OCI-LY1 (cell line): ENCODE measurements at regions not wholly inside any gene's neighbourhood (a gene's known extent, or its start where the extent isn't known, plus 50 kb on each side); places are given as distances from the start of the nearest gene placed in this dataset.

Experiments
- H2AFZ ChIP-seq: fragments of 200-600 bp; sonication (generic), shearing (Covaris generic); 2 replicates; pipeline ENCODE4 v1.6.0; 2014; ENCODE audit warnings: antibody characterized with exemption, mild to moderate bottlenecking, low read length
- H3F3A ChIP-seq: fragments of 200-600 bp; sonication (generic), shearing (Covaris generic); 2 replicates; pipeline ENCODE4 v1.6.0; 2014; ENCODE audit warnings: mild to moderate bottlenecking, antibody characterized with exemption, low read length, moderate library complexity; ENCODE audit not compliant: insufficient read depth
- H3K27ac ChIP-seq: fragments of 200-600 bp; sonication (generic); 2 replicates; pipeline ENCODE4 v1.5.1; 2014; ENCODE audit warnings: low read length, mixed run types, mild to moderate bottlenecking, low read depth; ENCODE audit not compliant: poor library complexity, severe bottlenecking
- H3K27me3 ChIP-seq: fragments of 200-600 bp; sonication (generic); 2 replicates; pipeline ENCODE4 v1.6.0; 2014; ENCODE audit warnings: antibody characterized with exemption, mild to moderate bottlenecking, low read length, moderate library complexity; ENCODE audit not compliant: insufficient read depth
- H3K36me3 ChIP-seq: fragments of 200-600 bp; sonication (generic); 2 replicates; pipeline ENCODE4 v1.6.1; 2014; ENCODE audit warnings: mild to moderate bottlenecking, antibody characterized with exemption, low read length, moderate library complexity, mixed read lengths; ENCODE audit not compliant: insufficient read depth
- H3K4me1 ChIP-seq: fragments of 200-600 bp; sonication (generic); 2 replicates; pipeline ENCODE4 v1.5.1; 2014; ENCODE audit warnings: mild to moderate bottlenecking, low read length, moderate library complexity; ENCODE audit not compliant: insufficient read depth, severe bottlenecking
- H3K4me2 ChIP-seq: fragments of 200-600 bp; sonication (generic), shearing (Covaris generic); 2 replicates; pipeline ENCODE4 v1.6.1; 2014; ENCODE audit warnings: low read length
- H3K4me3 ChIP-seq: fragments of 200-600 bp; sonication (generic); 2 replicates; pipeline ENCODE4 v1.5.1; 2014; ENCODE audit warnings: low read length, low read depth, mild to moderate bottlenecking, mixed read lengths; ENCODE audit not compliant: poor library complexity, severe bottlenecking
- H3K79me2 ChIP-seq: fragments of 200-600 bp; shearing (Covaris generic); 2 replicates; pipeline ENCODE4 v1.6.1; 2016; ENCODE audit warnings: mixed run types, low read length, mixed read lengths; ENCODE audit not compliant: insufficient read depth
- H3K9ac ChIP-seq: fragments of 200-600 bp; sonication (generic), shearing (Covaris generic); 2 replicates; pipeline ENCODE4 v1.6.1; 2014; ENCODE audit warnings: mild to moderate bottlenecking, low read length, mixed read lengths
- H3K9me2 ChIP-seq: fragments of 200-600 bp; sonication (generic), shearing (Covaris generic); 2 replicates; pipeline ENCODE4 v1.6.1; 2014; ENCODE audit warnings: low read depth, mild to moderate bottlenecking, low read length, mixed read lengths
- H3K9me3 ChIP-seq: fragments of 200-600 bp; shearing (Covaris generic); 2 replicates; pipeline ENCODE4 v1.6.1; 2014; ENCODE audit warnings: low read length, mixed read lengths
- H4K20me1 ChIP-seq: fragments of 200-600 bp; sonication (generic), shearing (Covaris generic); 2 replicates; pipeline ENCODE4 v1.6.0; 2016; ENCODE audit warnings: mild to moderate bottlenecking, low read length; ENCODE audit not compliant: insufficient read depth
- CTCF ChIP-seq: fragments of 200-600 bp; sonication (generic), shearing (Covaris generic); IDR thresholded peaks from 2 replicates; pipeline ENCODE4 v1.5.1; 2017; ENCODE audit warnings: mild to moderate bottlenecking, antibody characterized with exemption, low read length, moderate library complexity, mixed read lengths
- EZH2 ChIP-seq: fragments of 200-600 bp; sonication (generic), shearing (Covaris generic); IDR thresholded peaks from 2 replicates; pipeline ENCODE4 v1.8.0; 2017; ENCODE audit warnings: borderline replicate concordance, mixed run types, mild to moderate bottlenecking, antibody characterized with exemption, low read length, moderate library complexity, mixed read lengths

GRCh38 chr15:59886441-59886840 is 117.7 kb upstream of the FOXB1 start:
- H3F3A ChIP-seq: no peaks in the 10 kb centered on the region
- H2AFZ ChIP-seq: no peak overlapping the region
- no peak overlapping the region for H3K4me2 ChIP-seq
- no peak overlapping the region for H3K27ac ChIP-seq
- H3K9ac ChIP-seq: no peak overlapping the region
- H3K4me3 ChIP-seq: no peak overlapping the region
- H3K9me3 ChIP-seq: no peaks in the 10 kb centered on the region
- no peaks in the 10 kb centered on the region for H3K4me1 ChIP-seq
- no peaks in the 10 kb centered on the region for H4K20me1 ChIP-seq
- H3K36me3 ChIP-seq: no peaks in the 10 kb centered on the region
- no peaks in the 10 kb centered on the region for H3K27me3 ChIP-seq
- H3K9me2 ChIP-seq: no peaks in the 10 kb centered on the region
- H3K79me2 ChIP-seq: no peaks in the 10 kb centered on the region
- TF ChIP-seq CTCF (no peak), EZH2 (no peak)

GRCh38 chr15:59885832-59886231 is 118.3 kb upstream of the FOXB1 start:
- no peak overlapping the region for H3K9ac ChIP-seq
- H3K79me2 ChIP-seq: no peaks in the 10 kb centered on the region
- H3F3A ChIP-seq: no peaks in the 10 kb centered on the region
- H3K9me2 ChIP-seq: no peaks in the 10 kb centered on the region
- H3K9me3 ChIP-seq: no peaks in the 10 kb centered on the region
- H3K27me3 ChIP-seq: no peaks in the 10 kb centered on the region
- TF ChIP-seq EZH2 (no peak), CTCF (no peak)
- H3K4me1 ChIP-seq: no peaks in the 10 kb centered on the region
- no peak overlapping the region for H3K27ac ChIP-seq
- H2AFZ ChIP-seq: no peak overlapping the region
- H3K36me3 ChIP-seq: no peaks in the 10 kb centered on the region
- no peak overlapping the region for H3K4me2 ChIP-seq
- H4K20me1 ChIP-seq: no peaks in the 10 kb centered on the region
- H3K4me3 ChIP-seq: no peak overlapping the region

GRCh38 chr15:59879506-59880265 is 124.4 kb upstream of the FOXB1 start:
- Histone ChIP-seq H3K4me2 (no peak overlapping the region), H3F3A (no peaks in the 10 kb centered on the region), H3K9me3 (no peaks in the 10 kb centered on the region), H3K4me3 (no peak overlapping the region), H4K20me1 (no peaks in the 10 kb centered on the region), H3K27ac (no peak overlapping the region), H3K27me3 (no peaks in the 10 kb centered on the region), H3K79me2 (no peaks in the 10 kb centered on the region), H2AFZ (no peak overlapping the region), H3K9ac (no peak overlapping the region), H3K4me1 (no peaks in the 10 kb centered on the region), H3K9me2 (no peaks in the 10 kb centered on the region), H3K36me3 (no peaks in the 10 kb centered on the region)
- TF ChIP-seq EZH2 (no peak), CTCF (no peak)
